ENCODE measurements at regions not wholly inside any gene's neighbourhood (a gene's known extent, or its start where the extent isn't known, plus 50 kb on each side); places are given as distances from the start of the nearest gene placed in this dataset.

DNA sequence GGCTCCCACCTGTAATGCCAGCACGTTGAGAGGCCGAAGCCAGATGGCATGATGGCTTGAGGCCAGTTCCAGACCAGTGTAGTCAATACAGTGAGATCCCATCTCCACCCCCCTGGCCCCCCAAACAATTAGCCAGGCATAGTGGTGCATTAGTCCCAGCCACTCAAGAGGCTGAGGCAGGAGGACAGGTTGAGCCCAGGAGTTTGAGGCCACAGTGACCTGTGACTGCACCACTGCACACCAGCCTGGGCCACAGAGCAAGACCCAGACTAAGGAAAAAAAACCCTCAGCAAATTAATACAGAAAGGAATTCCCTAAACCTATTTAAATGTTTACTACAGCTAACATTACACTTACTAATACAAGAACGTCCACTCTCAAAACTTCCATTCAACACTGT is 424.6 kb downstream of the SHQ1 start:
- peaks cover 75% of the 10 kb centered on the region for H4K20me1 ChIP-seq (ENCODE audit: insufficient read depth)
- H3K9me2 ChIP-seq, result no peaks in the 10 kb centered on the region
- TF ChIP-seq REST (IDR thresholded peaks at IDR 0.05; ENCODE audit: low read depth, low read length) (no peak), MAX (IDR thresholded peaks at IDR 0.05; ENCODE audit: low read depth) (no peak), GABPA (IDR thresholded peaks at IDR 0.05; ENCODE audit: low read depth) (no peak), TEAD4 (IDR thresholded peaks at IDR 0.05; ENCODE audit: borderline replicate concordance, insufficient read depth) (no peak), EZH2phosphoT487 (IDR thresholded peaks at IDR 0.05; ENCODE audit: borderline replicate concordance, low read depth) (no peak), TAF1 (IDR thresholded peaks at IDR 0.05; ENCODE audit: borderline replicate concordance, low read depth, low read length) (no peak), NRF1 (IDR thresholded peaks at IDR 0.05; ENCODE audit: low read depth, low read length) (no peak), RXRA (IDR thresholded peaks at IDR 0.05; ENCODE audit: borderline replicate concordance, low read depth) (no peak), FOSL2 (IDR thresholded peaks at IDR 0.05; ENCODE audit: borderline replicate concordance, low read depth) (no peak)
- no peak for DNase-seq
- peaks cover 13% of the 10 kb centered on the region; the same call in 1 of the 2 replicates for H3K9me3 ChIP-seq
- no peaks in the 10 kb centered on the region for H3K27me3 ChIP-seq (ENCODE audit: insufficient read depth)
- CTCF ChIA-PET, result no interaction called here
- H3K36me3 ChIP-seq (replicated peaks in 1 of 2; ENCODE audit: control insufficient read depth in 1 of 2, insufficient read depth in 2 of 2, low read length in 1 of 2), result peaks cover 0 to 9% of the 10 kb centered on the region in 2 experiments
- H2AFZ ChIP-seq (ENCODE audit: low read depth), result no peak overlapping the region
- WGBS (ENCODE audit: low lambda C conversion rate), result 96% methylated on average over 3 of the region's 3 CpGs
- peaks cover 0 to 4% of the 10 kb centered on the region in 2 experiments; a peak in 2 of 4 replicates for H3K4me1 ChIP-seq (ENCODE audit: control insufficient read depth in 1 of 2, insufficient read depth in 2 of 2, low read depth in 1 of 2, low read length in 1 of 2)
- peaks cover 100% of the 10 kb centered on the region for H3K79me2 ChIP-seq (ENCODE audit: insufficient read depth)
- no peak overlapping the region for H3K9ac ChIP-seq
- no peak overlapping the region for H3K4me2 ChIP-seq
- H3K27ac ChIP-seq (ENCODE audit: low read depth in 2 of 2, low read length in 1 of 2), result no peak overlapping the region
- H3F3A ChIP-seq (replicated peaks; ENCODE audit: insufficient read depth), result peaks cover 6% of the 10 kb centered on the region
- POLR2A ChIA-PET, result no interaction called here
- H3K4me3 ChIP-seq (ENCODE audit: low read depth in 2 of 2, low read length in 1 of 2), result no peak overlapping the region

DNA sequence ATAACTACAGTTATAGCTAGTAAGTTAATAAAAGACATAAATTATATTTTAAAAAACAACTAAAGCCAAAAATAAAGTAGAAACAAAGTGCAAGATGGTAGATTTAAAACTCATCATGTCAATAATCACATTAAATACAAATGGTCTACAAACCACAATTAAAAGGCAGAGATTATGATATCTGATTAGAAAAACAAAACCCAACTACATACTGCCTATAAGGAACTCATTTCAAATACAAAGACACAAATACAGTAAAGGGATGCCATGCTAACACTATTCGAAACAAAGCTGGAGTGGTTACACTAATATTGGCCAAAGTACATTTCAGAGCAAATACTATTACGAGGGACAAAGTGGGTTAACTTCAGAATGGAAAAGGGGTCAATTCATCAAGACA is 426.5 kb downstream of the SHQ1 start:
- Histone ChIP-seq H3K9ac (no peak overlapping the region), H4K20me1 (ENCODE audit: insufficient read depth) (peaks cover 69% of the 10 kb centered on the region)
- POLR2A ChIA-PET, result no interaction called here

More for the DNA sequence above, 426.5 kb downstream of the SHQ1 start:
- Histone ChIP-seq H3K27me3 (ENCODE audit: insufficient read depth) (no peaks in the 10 kb centered on the region), H3K79me2 (ENCODE audit: insufficient read depth) (peaks cover 96% of the 10 kb centered on the region), H3K9me2 (no peaks in the 10 kb centered on the region), H3K4me3 (ENCODE audit: low read depth in 2 of 2, low read length in 1 of 2) (no peak overlapping the region), H3F3A (replicated peaks; ENCODE audit: insufficient read depth) (peaks cover 14% of the 10 kb centered on the region), H2AFZ (ENCODE audit: low read depth) (no peak overlapping the region), H3K9me3 (peaks cover 13% of the 10 kb centered on the region; the same call in 1 of the 2 replicates), H3K27ac (ENCODE audit: low read depth in 2 of 2, low read length in 1 of 2) (no peak overlapping the region), H3K4me2 (no peak overlapping the region), H3K36me3 (replicated peaks in 1 of 2; ENCODE audit: control insufficient read depth in 1 of 2, insufficient read depth in 2 of 2, low read length in 1 of 2) (peaks cover 0 to 9% of the 10 kb centered on the region in 2 experiments), H3K4me1 (ENCODE audit: control insufficient read depth in 1 of 2, insufficient read depth in 2 of 2, low read depth in 1 of 2, low read length in 1 of 2) (peaks cover 4 to 8% of the 10 kb centered on the region in 2 experiments; a peak in 3 of 4 replicates)
- TF ChIP-seq FOXJ3 (CRISPR knock-in tag; IDR thresholded peaks at IDR 0.05) (no peak), NRF1 (IDR thresholded peaks at IDR 0.05; ENCODE audit: low read depth, low read length) (no peak), POLR2AphosphoS5 (IDR thresholded peaks at IDR 0.05; ENCODE audit: low read depth, low read length) (no peak), FOSL2 (IDR thresholded peaks at IDR 0.05; ENCODE audit: borderline replicate concordance, low read depth) (no peak), TEAD4 (IDR thresholded peaks at IDR 0.05; ENCODE audit: borderline replicate concordance, insufficient read depth) (no peak), TCF12 (IDR thresholded peaks at IDR 0.05) (no peak), USF1 (IDR thresholded peaks at IDR 0.05; ENCODE audit: borderline replicate concordance, low read depth) (no peak), EZH2phosphoT487 (IDR thresholded peaks at IDR 0.05; ENCODE audit: borderline replicate concordance, low read depth) (no peak), JUND (IDR thresholded peaks at IDR 0.05) (no peak)
- TF ChIP-seq, protein P1, sequence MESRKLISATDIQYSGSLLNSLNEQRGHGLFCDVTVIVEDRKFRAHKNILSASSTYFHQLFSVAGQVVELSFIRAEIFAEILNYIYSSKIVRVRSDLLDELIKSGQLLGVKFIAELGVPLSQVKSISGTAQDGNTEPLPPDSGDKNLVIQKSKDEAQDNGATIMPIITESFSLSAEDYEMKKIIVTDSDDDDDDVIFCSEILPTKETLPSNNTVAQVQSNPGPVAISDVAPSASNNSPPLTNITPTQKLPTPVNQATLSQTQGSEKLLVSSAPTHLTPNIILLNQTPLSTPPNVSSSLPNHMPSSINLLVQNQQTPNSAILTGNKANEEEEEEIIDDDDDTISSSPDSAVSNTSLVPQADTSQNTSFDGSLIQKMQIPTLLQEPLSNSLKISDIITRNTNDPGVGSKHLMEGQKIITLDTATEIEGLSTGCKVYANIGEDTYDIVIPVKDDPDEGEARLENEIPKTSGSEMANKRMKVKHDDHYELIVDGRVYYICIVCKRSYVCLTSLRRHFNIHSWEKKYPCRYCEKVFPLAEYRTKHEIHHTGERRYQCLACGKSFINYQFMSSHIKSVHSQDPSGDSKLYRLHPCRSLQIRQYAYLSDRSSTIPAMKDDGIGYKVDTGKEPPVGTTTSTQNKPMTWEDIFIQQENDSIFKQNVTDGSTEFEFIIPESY (IDR thresholded peaks at IDR 0.05; ENCODE audit: borderline replicate concordance, low read depth), result no peak
- WGBS (ENCODE audit: low lambda C conversion rate), result 96% methylated on average over 2 of the region's 2 CpGs
- CTCF ChIA-PET, result no interaction called here
- DNase-seq, result no peak
